RPMI8226 (cell line): ENCODE measurements at regions not wholly inside any gene's neighbourhood (a gene's known extent, or its start where the extent isn't known, plus 50 kb on each side); places are given as distances from the start of the nearest gene placed in this dataset.
"Not testable (repeated sequence)": the region's sequence is repeated elsewhere in the genome, so short reads cannot be mapped to it uniquely, and the experiment has no call there.

Experiments
- DNase-seq: peaks from one replicate; pipeline ENCODE4 v3.0.0-alpha.2; 2015

- DNase-seq, result peak; percentile 54
These were observed 130.3 kb upstream of the LSM14A start for GRCh38 chr19:34041925-34042521.

GRCh38 chr19:34044021-34044420, 128.3 kb upstream of the LSM14A start:
- DNase-seq, result no peak

- DNase-seq, result no peak
These were observed 122.4 kb upstream of the LSM14A start for GRCh38 chr19:34049944-34050343.

GRCh38 chr19:34050430-34050829, 121.9 kb upstream of the LSM14A start:
- DNase-seq, result not testable (repeated sequence)

- DNase-seq, result no peak
These were observed 121.0 kb upstream of the LSM14A start for GRCh38 chr19:34051255-34051654.

- DNase-seq, result no peak
These were observed 115.1 kb upstream of the LSM14A start for GRCh38 chr19:34057155-34057554.

GRCh38 chr19:34066007-34066643, 106.2 kb upstream of the LSM14A start:
- DNase-seq, result no peak

GRCh38 chr19:34067861-34068271, 104.4 kb upstream of the LSM14A start:
- DNase-seq, result no peak

- no peak for DNase-seq
These were observed 96.6 kb upstream of the LSM14A start for GRCh38 chr19:34075661-34076091.

- no peak for DNase-seq
These were observed 89.8 kb upstream of the LSM14A start for GRCh38 chr19:34082289-34083077.

GRCh38 chr19:34084396-34085145, 87.7 kb upstream of the LSM14A start:
- DNase-seq, result no peak

- DNase-seq, result no peak
These were observed 87.0 kb upstream of the LSM14A start for GRCh38 chr19:34085336-34085735.

GRCh38 chr19:34088292-34088691, 84.0 kb upstream of the LSM14A start:
- no peak for DNase-seq

GRCh38 chr19:34089566-34089965, 82.7 kb upstream of the LSM14A start:
- DNase-seq, result no peak

- DNase-seq, result no peak
These were observed 77.3 kb upstream of the LSM14A start for GRCh38 chr19:34094960-34095359.

GRCh38 chr19:34095411-34095810, 76.9 kb upstream of the LSM14A start:
- DNase-seq, result not testable (repeated sequence)

- DNase-seq, result peak; percentile 48
These were observed 76.0 kb upstream of the LSM14A start for GRCh38 chr19:34096020-34096915.

- no peak for DNase-seq
These were observed 68.2 kb upstream of the LSM14A start for GRCh38 chr19:34104096-34104495.

GRCh38 chr19:34104557-34104956, 67.7 kb upstream of the LSM14A start:
- DNase-seq, result no peak

GRCh38 chr19:34109596-34109995, 62.7 kb upstream of the LSM14A start:
- no peak for DNase-seq

- DNase-seq, result no peak
These were observed 53.2 kb upstream of the LSM14A start for GRCh38 chr19:34118879-34119748.
